GM12873 (cell line): ENCODE measurements at regions not wholly inside any gene's neighbourhood (a gene's known extent, or its start where the extent isn't known, plus 50 kb on each side); places are given as distances from the start of the nearest gene placed in this dataset.

Source experiments
- CTCF ChIP-seq: IDR thresholded peaks from 2 replicates; pipeline ENCODE4 v1.5.1; 2012; ENCODE audit warnings: low read depth, mild to moderate bottlenecking, moderate library complexity, low read length, control low read depth; ENCODE audit not compliant: insufficient read depth; ENCODE audit errors: missing control alignments

- no peak for TF ChIP-seq CTCF
Measured at GRCh38 chr9:1619915-1620710, 395.0 kb upstream of the SMARCA2 start.

- TF ChIP-seq CTCF: no peak
Measured at GRCh38 chr9:1637401-1637800, 377.7 kb upstream of the SMARCA2 start.

- no peak for TF ChIP-seq CTCF
Measured at GRCh38 chr9:1639166-1639565, 376.0 kb upstream of the SMARCA2 start.

- no peak for TF ChIP-seq CTCF
Measured at GRCh38 chr9:1647776-1648175, 367.4 kb upstream of the SMARCA2 start.

GRCh38 chr9:1653282-1653681, 361.9 kb upstream of the SMARCA2 start:
- TF ChIP-seq CTCF: no peak

GRCh38 chr9:1658661-1659362, 356.3 kb upstream of the SMARCA2 start:
- no peak for TF ChIP-seq CTCF

GRCh38 chr9:1659363-1659690, 355.8 kb upstream of the SMARCA2 start:
- no peak for TF ChIP-seq CTCF
